ENCODE measurements at regions not wholly inside any gene's neighbourhood (a gene's known extent, or its start where the extent isn't known, plus 50 kb on each side); places are given as distances from the start of the nearest gene placed in this dataset.
"Not testable (repeated sequence)": the region's sequence is repeated elsewhere in the genome, so short reads cannot be mapped to it uniquely, and the experiment has no call there.

GRCh38 chr9:7336356-7337065 lies 463.1 kb downstream of the DMAC1 start:
- no peak for DNase-seq

- DNase-seq: no peak
These were observed 465.9 kb downstream of the DMAC1 start for GRCh38 chr9:7333719-7334118.

DNA sequence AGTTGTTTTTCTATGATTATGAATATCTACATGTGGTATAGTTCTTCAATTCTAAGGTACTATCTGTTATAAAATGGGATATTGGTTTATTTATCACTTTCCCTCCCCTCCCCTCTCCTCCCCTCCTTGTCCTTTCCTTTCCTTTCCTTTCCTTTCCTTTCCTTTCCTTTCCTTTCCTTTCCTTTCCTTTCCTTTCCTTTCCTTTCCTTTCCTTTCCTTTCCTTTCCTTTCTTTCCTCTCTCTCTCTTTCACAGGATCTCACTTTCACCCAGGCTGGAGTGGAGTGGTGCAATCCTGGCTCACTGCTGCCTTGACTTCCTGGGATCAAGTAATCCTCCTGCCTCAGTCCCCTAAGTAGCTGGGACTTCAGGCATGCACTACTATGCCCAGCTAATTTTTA lies 466.8 kb downstream of the DMAC1 start:
- DNase-seq: no peak

- DNase-seq: no peak
These were observed 471.1 kb downstream of the DMAC1 start for GRCh38 chr9:7328453-7328852.

GRCh38 chr9:7325995-7326394 lies 473.6 kb downstream of the DMAC1 start:
- no peak for DNase-seq

DNA sequence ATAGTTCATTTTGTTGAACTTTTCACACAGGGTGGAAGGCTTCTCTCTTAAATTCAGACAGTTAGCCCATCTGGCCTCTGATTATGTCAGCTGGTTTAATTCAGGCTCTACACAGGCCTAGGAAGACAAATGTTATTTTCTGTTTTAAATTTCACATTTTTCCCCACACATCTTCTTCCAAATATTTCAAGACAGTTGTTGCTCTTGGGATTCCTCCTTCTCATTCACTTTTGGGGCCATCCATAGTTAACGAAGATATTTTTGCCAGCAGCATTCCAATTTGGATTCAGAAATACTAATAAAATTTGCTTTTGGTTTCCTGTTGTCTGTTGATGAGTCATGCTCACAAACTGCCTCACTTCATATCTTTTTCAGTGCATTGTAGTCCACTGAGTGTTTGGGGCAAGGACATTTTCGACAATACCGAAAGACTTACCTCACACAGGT lies 475.4 kb downstream of the DMAC1 start:
- DNase-seq: no peak

DNA sequence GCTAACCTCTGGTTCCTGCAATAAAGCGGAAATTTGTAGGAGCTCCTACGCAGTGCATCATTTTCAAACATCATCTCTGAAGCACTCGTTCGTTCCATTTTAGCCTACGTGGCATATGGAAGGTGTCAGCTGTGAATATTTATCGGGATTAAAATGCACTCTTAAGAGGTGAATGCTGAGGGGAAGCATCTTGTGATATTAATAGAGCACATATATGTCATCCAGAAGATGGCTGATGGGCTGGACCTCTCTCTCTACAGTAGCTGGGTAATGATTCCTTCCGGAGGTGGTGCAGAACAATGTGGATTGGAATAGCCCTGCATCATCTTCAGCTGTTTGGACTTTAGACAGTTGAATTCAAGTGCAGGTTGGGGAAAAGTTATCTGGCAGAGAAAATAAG lies 478.7 kb downstream of the DMAC1 start:
- no peak for DNase-seq

DNA sequence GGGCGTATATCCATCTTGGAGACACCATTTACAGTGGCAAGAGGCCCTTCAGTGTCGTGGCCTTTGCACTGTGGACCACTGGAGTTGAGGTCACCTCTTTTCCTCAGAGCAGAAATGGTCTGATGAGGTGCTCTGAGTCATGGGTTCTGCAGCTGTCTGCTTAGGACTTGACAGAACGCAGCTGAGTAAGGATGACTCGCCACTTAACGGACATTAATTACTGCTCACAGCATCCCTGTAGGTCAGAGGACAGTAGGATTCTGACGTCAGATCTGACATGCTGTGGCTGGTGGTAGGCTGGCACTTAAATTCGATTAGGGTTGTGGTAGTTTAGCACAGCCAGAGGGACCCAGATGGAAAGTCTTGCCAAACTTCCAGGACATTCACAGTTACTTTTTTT lies 479.4 kb downstream of the DMAC1 start:
- DNase-seq: no peak

DNA sequence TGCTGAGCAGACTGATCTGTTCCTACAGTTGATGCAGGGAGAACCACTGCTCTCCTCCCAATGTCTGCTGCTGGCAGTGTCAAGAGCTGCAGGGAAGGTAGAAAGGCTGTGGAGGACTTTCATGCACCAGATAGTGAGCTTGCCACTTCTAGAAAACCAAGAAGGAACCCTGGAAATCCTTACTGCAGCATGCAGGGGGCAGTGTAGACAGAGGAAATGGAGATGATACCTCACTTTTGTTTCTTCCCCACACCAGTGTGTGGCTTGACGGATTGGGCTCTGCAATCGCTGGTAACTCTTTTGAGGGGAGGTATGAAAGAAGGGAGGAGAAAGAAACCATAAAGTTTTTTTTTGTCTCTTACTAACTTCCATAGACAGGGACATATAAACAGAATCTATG lies 480.7 kb downstream of the DMAC1 start:
- no peak for DNase-seq

DNA sequence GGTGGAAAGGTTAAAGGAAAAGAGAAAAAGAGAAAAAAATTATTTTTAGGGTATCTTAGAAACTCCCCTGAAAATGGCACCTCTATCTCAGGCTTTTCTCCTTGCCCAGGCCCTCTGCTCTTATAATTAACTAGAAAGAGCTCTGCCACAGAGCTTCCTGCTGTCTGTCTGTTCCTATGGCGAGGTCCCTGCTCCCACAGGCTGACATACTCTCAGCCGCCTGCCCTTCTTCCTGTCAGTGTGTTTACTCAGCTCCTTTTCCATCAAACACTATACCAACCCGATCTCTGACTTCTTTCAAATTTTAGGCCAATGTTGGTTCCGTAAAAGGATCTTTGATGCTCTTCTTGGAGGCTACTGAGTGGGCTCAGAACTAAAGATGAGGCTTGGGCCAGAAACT lies 482.6 kb downstream of the DMAC1 start:
- no peak for DNase-seq

DNA sequence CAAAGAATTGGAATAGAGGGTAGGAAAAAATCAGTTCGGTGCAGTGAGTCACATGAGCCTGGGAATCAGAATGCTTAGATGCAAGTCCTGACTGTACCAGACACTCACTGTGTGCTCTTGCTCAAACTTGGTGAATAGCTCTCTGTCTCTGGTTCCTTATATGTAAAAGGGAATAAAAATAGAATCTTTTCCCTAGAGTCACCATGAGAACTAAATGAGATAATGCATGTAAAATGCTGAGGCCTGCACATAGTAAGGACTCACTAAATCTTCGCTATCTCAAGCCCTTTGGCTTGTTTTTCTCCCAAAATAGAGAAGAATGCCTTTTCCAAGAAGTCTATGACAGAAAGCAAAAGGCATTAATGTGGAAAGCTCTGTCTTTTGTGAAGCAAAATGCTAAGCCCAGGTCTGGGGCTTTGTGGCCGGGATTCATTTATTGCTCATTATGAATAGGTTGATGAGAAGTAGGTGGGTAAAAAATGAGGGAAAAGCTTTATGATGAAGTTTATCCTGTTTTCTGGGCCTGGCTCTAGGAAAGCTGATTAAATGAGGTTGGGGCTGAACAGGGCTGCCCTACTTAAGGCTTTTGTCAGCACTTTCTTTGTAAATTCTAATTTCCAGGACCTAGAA lies 483.3 kb downstream of the DMAC1 start:
- no peak for DNase-seq

DNA sequence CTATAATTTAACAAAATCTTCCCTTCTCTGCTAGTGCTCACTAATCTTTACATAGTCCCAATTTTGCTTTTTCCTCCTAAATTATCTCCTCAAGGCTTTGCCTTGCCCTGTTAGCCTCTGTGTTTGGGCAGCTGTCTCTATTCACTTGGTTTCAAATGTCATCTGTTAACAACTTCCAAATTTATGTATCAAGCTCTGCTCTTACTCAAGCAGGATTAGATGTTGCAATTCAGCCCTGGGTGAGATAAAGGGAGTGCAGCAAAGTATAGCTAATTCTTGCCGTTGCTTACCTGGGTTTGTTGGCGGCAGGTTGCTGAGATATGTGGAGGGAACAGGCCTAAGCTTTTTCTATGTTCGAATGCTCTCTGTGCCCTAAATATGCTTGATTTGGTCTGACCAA lies 483.8 kb downstream of the DMAC1 start:
- no peak for DNase-seq

DNA sequence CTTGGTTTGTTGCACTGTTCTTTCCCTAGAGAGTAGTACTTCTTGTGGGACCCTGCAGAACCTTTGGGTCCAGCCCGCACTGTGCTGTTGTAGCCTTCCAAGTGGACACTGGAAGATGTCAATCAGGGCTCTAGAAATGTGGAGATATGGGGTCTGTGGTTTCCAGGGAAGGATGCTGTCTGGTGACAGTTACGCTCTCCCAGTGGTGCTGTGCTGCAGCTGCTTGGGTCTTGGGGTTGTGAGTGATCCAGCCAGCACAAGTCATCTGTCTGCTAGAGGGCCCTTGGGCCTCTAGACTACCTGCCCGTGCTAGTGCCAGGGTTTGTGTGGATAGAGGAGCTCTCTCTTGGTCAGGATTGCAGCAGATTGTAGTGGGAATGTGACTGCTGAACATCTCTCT lies 484.5 kb downstream of the DMAC1 start:
- no peak for DNase-seq

GRCh38 chr9:7313389-7313788 lies 486.2 kb downstream of the DMAC1 start:
- no peak for DNase-seq

- not testable (repeated sequence) for DNase-seq
These were observed 490.5 kb downstream of the DMAC1 start for GRCh38 chr9:7309051-7309450.

GRCh38 chr9:7305677-7306076 lies 493.9 kb downstream of the DMAC1 start:
- DNase-seq: no peak

DNA sequence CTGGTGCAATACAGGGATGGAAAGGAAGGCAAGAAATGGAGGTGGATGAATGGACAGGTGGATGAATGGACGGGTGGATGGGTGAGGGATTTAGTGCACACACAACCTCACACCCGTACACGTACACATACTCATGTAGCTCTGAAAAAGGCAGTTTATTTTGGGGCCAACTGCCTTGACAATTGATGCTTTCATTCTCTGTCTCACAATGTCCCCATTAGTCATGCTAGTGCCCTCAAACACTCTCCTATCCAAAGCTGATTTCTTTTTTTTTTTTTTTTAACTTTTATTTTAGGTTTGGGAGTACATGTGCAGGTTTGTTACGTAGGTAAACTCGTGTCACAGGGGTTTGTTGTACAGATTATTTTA lies 495.0 kb downstream of the DMAC1 start:
- DNase-seq: no peak

DNA sequence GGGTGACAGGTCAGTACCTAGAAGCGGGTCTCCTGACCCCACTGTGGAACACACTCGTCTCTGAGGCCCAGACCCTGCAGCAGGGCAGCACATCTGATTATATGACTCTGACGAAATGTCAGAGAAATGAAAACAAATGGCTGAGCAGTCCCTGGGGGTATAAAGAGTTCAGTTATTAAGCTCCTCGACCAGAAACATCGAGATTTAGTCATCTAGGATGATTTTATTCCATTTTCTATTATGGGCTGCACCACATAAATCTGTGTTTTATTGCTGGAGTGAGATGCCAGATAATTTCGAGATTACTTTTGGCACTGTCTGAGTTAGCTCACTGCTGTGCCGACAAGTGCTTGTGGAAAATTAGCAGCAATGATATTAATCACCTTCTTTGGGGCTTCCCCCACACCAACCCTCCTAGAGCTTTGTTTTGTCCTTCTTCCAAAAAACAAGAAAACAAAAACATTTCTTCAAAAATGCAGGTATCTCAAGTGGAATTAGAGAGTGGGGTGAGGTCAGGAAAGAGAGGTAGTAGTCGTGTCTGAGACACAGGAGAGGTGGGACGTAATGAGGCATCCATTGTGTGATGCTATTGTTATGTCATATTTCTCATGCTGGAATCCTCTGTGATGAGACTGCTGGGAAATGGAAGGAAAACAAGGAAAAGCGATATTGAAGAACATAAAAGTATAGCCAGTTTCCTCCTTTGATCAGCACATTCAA lies 495.5 kb downstream of the DMAC1 start:
- no peak for DNase-seq

GRCh38 chr9:7300484-7300883 lies 499.1 kb downstream of the DMAC1 start:
- DNase-seq: no peak

- DNase-seq: peak in 1 of 2 donors; percentile 3
These were observed 501.5 kb downstream of the DMAC1 start for GRCh38 chr9:7298123-7298522.

GRCh38 chr9:7297521-7297920 lies 502.1 kb downstream of the DMAC1 start:
- DNase-seq: no peak

DNA sequence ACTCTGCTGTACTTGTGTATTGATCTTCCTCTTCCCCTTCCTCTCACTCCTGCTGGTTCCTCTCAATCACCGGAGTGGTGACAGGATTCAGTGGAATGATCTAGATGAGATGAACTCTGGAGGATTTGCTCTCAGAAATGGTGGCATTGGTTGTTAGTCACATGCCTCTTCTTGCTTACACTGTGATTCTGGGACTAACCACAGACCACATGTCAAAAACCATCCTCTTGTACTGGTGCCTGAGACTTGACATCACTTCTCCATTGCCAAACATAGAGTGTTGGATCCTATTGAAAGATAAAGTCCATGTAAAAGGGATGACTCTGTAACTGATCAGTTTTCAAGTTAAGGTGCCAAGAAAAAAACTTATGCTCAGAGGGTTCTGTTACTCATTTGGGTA lies 506.5 kb downstream of the DMAC1 start:
- no peak for DNase-seq

- DNase-seq: no peak
These were observed 509.8 kb downstream of the DMAC1 start for GRCh38 chr9:7289773-7290172.

DNA sequence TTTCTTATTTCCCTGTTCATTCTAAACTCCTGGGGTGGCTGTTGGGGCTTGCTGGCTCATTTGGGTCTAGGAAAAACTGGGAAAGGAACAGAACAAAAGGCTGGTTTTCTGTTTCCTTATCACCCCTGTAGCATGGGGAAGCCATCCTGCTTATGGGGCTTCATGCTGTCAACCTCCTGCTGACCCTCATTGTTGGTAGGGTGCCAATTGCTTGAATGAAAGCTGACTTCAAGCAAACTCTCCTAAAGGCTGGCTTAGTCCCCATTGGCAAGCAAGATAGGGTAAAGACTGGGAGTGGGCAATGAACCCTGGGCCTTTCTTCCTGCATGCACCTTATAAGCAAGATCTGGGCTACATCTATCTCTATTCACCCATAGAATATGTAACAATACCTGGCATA lies 511.6 kb downstream of the DMAC1 start:
- DNase-seq: no peak

Data from CD4-positive, alpha-beta T cell treated with Interleukin-1 beta for 1 hour (primary cell).